KMS-11 (cell line): ENCODE measurements at regions not wholly inside any gene's neighbourhood (a gene's known extent, or its start where the extent isn't known, plus 50 kb on each side); places are given as distances from the start of the nearest gene placed in this dataset.

ENCODE experiments used
- H2AFZ ChIP-seq: fragments of 200-600 bp; sonication (generic); 2 replicates; pipeline ENCODE4 v1.6.1; 2016; ENCODE audit warnings: antibody characterized with exemption, mixed run types, low read depth
- H3K27ac ChIP-seq: fragments of 200-600 bp; sonication (generic); 2 replicates; pipeline ENCODE4 v1.6.1; 2016; ENCODE audit warnings: mild to moderate bottlenecking, mixed run types
- H3K27me3 ChIP-seq: fragments of 200-600 bp; sonication (generic); 2 replicates; pipeline ENCODE4 v1.6.1; 2017; ENCODE audit warnings: mild to moderate bottlenecking, low read depth, mixed run types, moderate library complexity; ENCODE audit not compliant: insufficient read depth
- H3K36me3 ChIP-seq: fragments of 200-600 bp; sonication (generic); 2 replicates; pipeline ENCODE4 v1.6.1; 2017; ENCODE audit warnings: mild to moderate bottlenecking, mixed run types; ENCODE audit not compliant: insufficient read depth
- H3K4me1 ChIP-seq: fragments of 200-600 bp; sonication (generic); 2 replicates; pipeline ENCODE4 v1.6.1; 2016; ENCODE audit warnings: mild to moderate bottlenecking, low read depth, mixed run types; ENCODE audit not compliant: poor library complexity, severe bottlenecking
- H3K4me2 ChIP-seq: fragments of 200-600 bp; sonication (generic); 2 replicates; pipeline ENCODE4 v1.7.0; 2016; ENCODE audit warnings: mild to moderate bottlenecking, mixed run types
- H3K4me3 ChIP-seq: fragments of 200-600 bp; sonication (generic); IDR thresholded peaks from 2 replicates; pipeline ENCODE4 v1.6.1; 2017; ENCODE audit warnings: low read depth, low read length, mixed read lengths; ENCODE audit not compliant: insufficient read depth
- H3K79me2 ChIP-seq: fragments of 200-600 bp; sonication (generic); 2 replicates; pipeline ENCODE4 v1.6.1; 2016; ENCODE audit warnings: low read depth, mixed run types; ENCODE audit not compliant: insufficient read depth
- H3K9ac ChIP-seq: fragments of 200-600 bp; sonication (generic); 2 replicates; pipeline ENCODE4 v1.6.1; 2016; ENCODE audit warnings: mild to moderate bottlenecking, mixed run types
- H4K20me1 ChIP-seq: fragments of 200-600 bp; sonication (generic); 2 replicates; pipeline ENCODE4 v1.6.1; 2016; ENCODE audit warnings: mild to moderate bottlenecking, mixed run types; ENCODE audit not compliant: insufficient read depth
- CTCF ChIP-seq: fragments of 200-600 bp; sonication (generic); conservative IDR thresholded peaks from 2 replicates; pipeline ENCODE4 v1.6.1; 2017; ENCODE audit warnings: low read depth, mild to moderate bottlenecking, antibody characterized with exemption, low read length, moderate library complexity, mixed read lengths

GRCh38 chr1:170376801-170377385, 155.1 kb upstream of the GORAB start:
- no peaks in the 10 kb centered on the region for H3K36me3 ChIP-seq
- no peaks in the 10 kb centered on the region for H4K20me1 ChIP-seq
- no peak overlapping the region for H3K9ac ChIP-seq
- H3K4me3 ChIP-seq: no peak overlapping the region
- H3K27me3 ChIP-seq: no peaks in the 10 kb centered on the region
- H3K27ac ChIP-seq: no peak overlapping the region
- no peak for TF ChIP-seq CTCF
- H2AFZ ChIP-seq: no peak overlapping the region
- no peak overlapping the region for H3K4me2 ChIP-seq
- H3K4me1 ChIP-seq: no peaks in the 10 kb centered on the region
- H3K79me2 ChIP-seq: no peaks in the 10 kb centered on the region

DNA sequence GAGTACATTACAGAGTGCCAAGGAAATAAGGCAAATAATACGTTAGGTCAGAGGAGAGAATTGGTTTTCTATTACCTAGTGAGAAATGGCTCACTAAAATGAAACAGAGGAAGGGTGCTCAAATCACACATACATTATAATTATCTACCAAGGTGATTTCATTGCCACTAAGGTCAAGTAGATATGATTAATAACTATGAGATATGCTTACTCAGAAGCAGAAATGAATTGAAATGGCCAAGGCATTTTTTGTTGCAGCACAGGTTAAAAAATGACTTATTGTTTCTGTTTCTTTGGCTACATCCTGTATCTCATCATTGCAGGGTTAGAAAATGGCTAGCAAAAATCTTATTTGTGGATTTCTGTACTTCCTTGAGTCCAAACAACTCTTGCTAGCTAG, 154.5 kb upstream of the GORAB start:
- Histone ChIP-seq H3K27ac (no peak overlapping the region), H4K20me1 (no peaks in the 10 kb centered on the region), H3K36me3 (no peaks in the 10 kb centered on the region), H3K4me3 (no peak overlapping the region), H3K79me2 (no peaks in the 10 kb centered on the region), H3K4me1 (no peaks in the 10 kb centered on the region), H2AFZ (no peak overlapping the region), H3K9ac (no peak overlapping the region), H3K4me2 (no peak overlapping the region), H3K27me3 (no peaks in the 10 kb centered on the region)
- no peak for TF ChIP-seq CTCF

GRCh38 chr1:170377896-170378634, 153.9 kb upstream of the GORAB start:
- H3K4me3 ChIP-seq: no peak overlapping the region
- H3K4me2 ChIP-seq: no peak overlapping the region
- H3K27me3 ChIP-seq: no peaks in the 10 kb centered on the region

GRCh38 chr1:170385750-170386149, 146.2 kb upstream of the GORAB start:
- Histone ChIP-seq H3K9ac (no peak overlapping the region), H3K27ac (no peak overlapping the region), H3K4me2 (no peak overlapping the region), H2AFZ (no peak overlapping the region), H4K20me1 (no peaks in the 10 kb centered on the region), H3K27me3 (no peaks in the 10 kb centered on the region), H3K79me2 (no peaks in the 10 kb centered on the region), H3K4me1 (no peaks in the 10 kb centered on the region), H3K4me3 (no peak overlapping the region), H3K36me3 (no peaks in the 10 kb centered on the region)
- TF ChIP-seq CTCF: no peak

More at GRCh38 chr1:170377896-170378634, 153.9 kb upstream of the GORAB start:
- no peak overlapping the region for H2AFZ ChIP-seq
- H3K27ac ChIP-seq: no peak overlapping the region
- TF ChIP-seq CTCF: no peak
- H3K9ac ChIP-seq: no peak overlapping the region
- H3K4me1 ChIP-seq: no peaks in the 10 kb centered on the region
- H3K79me2 ChIP-seq: no peaks in the 10 kb centered on the region
- H3K36me3 ChIP-seq: no peaks in the 10 kb centered on the region
- H4K20me1 ChIP-seq: no peaks in the 10 kb centered on the region
